HepG2 (cell line): ENCODE measurements at regions not wholly inside any gene's neighbourhood (a gene's known extent, or its start where the extent isn't known, plus 50 kb on each side); places are given as distances from the start of the nearest gene placed in this dataset.

Experiments used
- ETV6 ChIP-seq: sonication (generic); formaldehyde crosslinking; conservative IDR thresholded peaks from 2 replicates; pipeline ENCODE4 v1.4.0; 2020; ENCODE audit warnings: missing genetic modification reagents
- FOXM1 ChIP-seq: sonication (generic); formaldehyde crosslinking; IDR thresholded peaks from 2 replicates; pipeline ENCODE4 v1.5.0; 2020; ENCODE audit warnings: missing genetic modification reagents
- POLR2AphosphoS5 ChIP-seq: IDR thresholded peaks from 2 replicates; pipeline ENCODE4 v1.6.1; 2012; ENCODE audit warnings: low read depth, low read length
- SCMH1 ChIP-seq: sonication (generic); formaldehyde crosslinking; IDR thresholded peaks from 2 replicates; pipeline ENCODE4 v1.9.0; 2021; ENCODE audit warnings: missing genetic modification reagents, mild to moderate bottlenecking, borderline replicate concordance
- SMYD3 ChIP-seq: sonication (generic); formaldehyde crosslinking; IDR thresholded peaks from 2 replicates; pipeline ENCODE4 v1.8.1; 2023; ENCODE audit warnings: mild to moderate bottlenecking, missing genetic modification reagents
- ZNF331 ChIP-seq: sonication (generic); formaldehyde crosslinking; IDR thresholded peaks from 2 replicates; pipeline ENCODE4 v1.4.0; 2020; ENCODE audit warnings: missing genetic modification reagents

DNA sequence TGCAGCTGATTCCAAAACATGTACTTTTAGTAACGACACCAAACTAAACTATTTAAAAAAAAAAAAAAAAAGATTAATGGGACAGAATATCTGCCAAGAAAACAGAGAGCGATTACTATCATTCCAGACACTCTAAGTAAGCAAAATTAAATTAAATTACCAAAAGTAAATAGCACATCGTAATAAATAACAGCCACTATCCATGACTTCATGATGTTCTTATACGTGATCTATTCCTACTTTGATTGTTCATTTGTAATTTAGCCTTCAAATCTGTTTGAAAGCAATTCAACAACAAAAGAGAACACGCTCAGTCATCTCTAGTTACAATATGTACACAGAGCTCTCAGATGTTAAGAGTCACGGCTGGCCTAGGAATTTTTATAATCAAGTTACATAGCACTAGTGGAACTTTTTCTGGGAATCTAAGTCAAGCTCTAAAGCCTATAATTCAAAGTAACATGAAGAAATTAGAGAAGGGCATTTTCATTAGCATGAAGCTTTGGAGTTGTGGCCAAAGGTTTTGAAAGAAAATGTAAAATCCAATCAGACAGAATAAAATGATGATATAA, 241.7 kb upstream of the NEBL start:
- TF ChIP-seq FOXM1 (CRISPR knock-in tag), result no peak
- TF ChIP-seq SCMH1 (CRISPR knock-in tag), result no peak
- no peak for TF ChIP-seq ZNF331 (CRISPR knock-in tag)
- no peak for TF ChIP-seq POLR2AphosphoS5
- no peak for TF ChIP-seq SMYD3 (CRISPR knock-in tag)
- TF ChIP-seq ETV6 (CRISPR knock-in tag), result no peak
